K562 (cell line): ENCODE measurements at regions not wholly inside any gene's neighbourhood (a gene's known extent, or its start where the extent isn't known, plus 50 kb on each side); places are given as distances from the start of the nearest gene placed in this dataset.

Experiments
- ATAC-seq: fragments of 200-7000 bp; cut with Tn5 transposase; 3 replicates; pipeline ENCODE4 v1.9.1; 2020; ENCODE audit warnings: moderate library complexity
- BruUV-seq: library from RNA; stranded (reverse); fragments of 400-500 nt; replicated peaks from 2 replicates; lab custom pipeline; 2021; lab: Mats Ljungman, UMichigan
- CTCF ChIA-PET: fragments of 300-600 bp; formaldehyde crosslinking; extraction: SDS; loops from one replicate; lab custom pipeline; 2021; ENCODE audit warnings: low intra/inter-chr PET ratio; lab: Yijun Ruan, JAX
- POLR2A ChIA-PET: fragments of 300-600, 350-650 bp; sonication (Branson Sonifier 250); formaldehyde crosslinking; extraction: SDS; loops from one replicate; lab custom pipeline; 2021; ENCODE audit warnings: antibody characterized with exemption, inconsistent platforms; lab: Yijun Ruan, JAX
- DNase-seq, 4 experiments: peaks; one replicate each; pipeline versions ENCODE4 v3.0.0 to v3.0.0-alpha.2; 2011 to 2018; ENCODE audit warnings: low spot score in 3 of 4, mixed read lengths in 3 of 4; ENCODE audit errors: extremely low read depth in 1 of 4
- FAIRE-seq: peaks from 2 replicates; lab custom pipeline; 2011; peaks lifted over from hg19 to GRCh38; lab: Jason Lieb, UNC
- H2AFZ ChIP-seq: 2 replicates; pipeline ENCODE4 v1.6.0; 2011; ENCODE audit warnings: low read depth, low read length, control low read depth, inconsistent platforms
- H3K27ac ChIP-seq: fragments of 200-600 bp; 3 replicates; pipeline ENCODE4 v1.8.0; 2011; ENCODE audit warnings: low read depth, mild to moderate bottlenecking, control low read depth, inconsistent platforms, low read length, moderate library complexity, mixed read lengths; ENCODE audit errors: extremely low read depth
- H3K27me3 ChIP-seq, 2 experiments: fragments of 300-600 bp in 1 of 2; 2 replicates in 1 of 2; 3 replicates in 1 of 2; pipeline versions ENCODE4 v1.6.0 to v1.8.0; 2011; ENCODE audit warnings: inconsistent platforms in 2 of 2, low read length in 2 of 2, mild to moderate bottlenecking in 1 of 2, mixed read lengths in 1 of 2, moderate library complexity in 1 of 2; ENCODE audit not compliant: control insufficient read depth in 2 of 2, insufficient read depth in 2 of 2
- H3K36me3 ChIP-seq: fragments of 300-600 bp; 3 replicates; pipeline ENCODE4 v1.8.0; 2011; ENCODE audit warnings: mild to moderate bottlenecking, low read length, inconsistent platforms; ENCODE audit not compliant: control insufficient read depth, insufficient read depth
- H3K4me1 ChIP-seq, 2 experiments: fragments of 200-600 bp in 1 of 2; replicated peaks in 1 of 2; 2 replicates in 1 of 2; 3 replicates in 1 of 2; pipeline versions ENCODE4 v1.5.1 to v1.8.0; 2011; ENCODE audit warnings: inconsistent platforms in 2 of 2, low read length in 2 of 2, mild to moderate bottlenecking in 1 of 2, mixed read lengths in 1 of 2, moderate library complexity in 1 of 2; ENCODE audit not compliant: control insufficient read depth in 2 of 2, insufficient read depth in 2 of 2
- H3K4me2 ChIP-seq: 2 replicates; pipeline ENCODE4 v1.6.1; 2011; ENCODE audit warnings: low read length, control low read depth, inconsistent platforms, mixed read lengths; ENCODE audit not compliant: insufficient read depth
- H3K4me3 ChIP-seq: fragments of 200-600 bp; sonication (generic), shearing (Covaris generic); 2 replicates; pipeline ENCODE4 v1.5.1; 2016; ENCODE audit warnings: control low read depth, inconsistent platforms
- H3K79me2 ChIP-seq: fragments of 200-600 bp; 3 replicates; pipeline ENCODE4 v1.8.0; 2011; ENCODE audit warnings: low read length, inconsistent platforms; ENCODE audit not compliant: control insufficient read depth, insufficient read depth
- H3K9ac ChIP-seq, 2 experiments: 2 replicates each; pipeline versions ENCODE4 v1.6.0 to v1.6.1; 2011; ENCODE audit warnings: low read depth in 2 of 2, low read length in 2 of 2, control low read depth in 1 of 2, inconsistent platforms in 1 of 2, mild to moderate bottlenecking in 1 of 2, mixed read lengths in 1 of 2; ENCODE audit not compliant: insufficient read depth in 1 of 2
- H3K9me1 ChIP-seq: one replicate; pipeline ENCODE4 v1.6.0; 2011; ENCODE audit warnings: inconsistent platforms, mild to moderate bottlenecking, low read length, moderate library complexity; ENCODE audit not compliant: control insufficient read depth, insufficient read depth
- H3K9me3 ChIP-seq: replicated peaks from 2 replicates; pipeline ENCODE4 v1.5.1; 2011; ENCODE audit warnings: low read depth, low read length, inconsistent platforms; ENCODE audit not compliant: control insufficient read depth, insufficient read depth
- H4K20me1 ChIP-seq: replicated peaks from 2 replicates; pipeline ENCODE4 v1.6.1; 2011; ENCODE audit warnings: low read length, inconsistent platforms, mixed read lengths; ENCODE audit not compliant: control insufficient read depth, insufficient read depth
- EZH2 ChIP-seq: IDR thresholded peaks from 2 replicates; pipeline ENCODE4 v1.6.1; 2012; ENCODE audit warnings: low read depth, mild to moderate bottlenecking, inconsistent platforms, low read length, borderline replicate concordance
- GTF3C2 ChIP-seq: IDR thresholded peaks from 3 replicates; pipeline ENCODE4 v1.6.1; 2011; ENCODE audit warnings: borderline replicate concordance, mild to moderate bottlenecking, moderate library complexity; ENCODE audit not compliant: insufficient read length; ENCODE audit errors: extremely low read depth
- IRF9 ChIP-seq: fragments of 450-650 bp; IDR thresholded peaks from 2 replicates; pipeline ENCODE4 v1.6.1; 2016; ENCODE audit warnings: missing biosample characterization, missing genetic modification characterization
- JUNB ChIP-seq: fragments of 450-650 bp; formaldehyde crosslinking; conservative IDR thresholded peaks from 2 replicates; pipeline ENCODE4 v1.4.0; 2020; ENCODE audit warnings: mild to moderate bottlenecking
- MIER1 ChIP-seq: fragments of 450-650 bp; IDR thresholded peaks from 2 replicates; pipeline ENCODE4 v1.6.1; 2016; ENCODE audit warnings: antibody characterized with exemption, mild to moderate bottlenecking, low read depth
- NR4A1 ChIP-seq, 2 experiments: fragments of 250-450 bp in 1 of 2; fragments of 450-650 bp in 1 of 2; sonication (Bioruptor Pico) in 1 of 2; IDR thresholded peaks; 2 replicates each; pipeline versions ENCODE4 v1.4.0 to v1.6.1; 2016 to 2020; ENCODE audit warnings: mild to moderate bottlenecking in 2 of 2, missing compliant biosample characterization in 1 of 2, missing genetic modification characterization in 1 of 2, moderate library complexity in 1 of 2
- RUNX1 ChIP-seq: sonication (generic); IDR thresholded peaks from 2 replicates; pipeline ENCODE4 v1.6.1; 2016; ENCODE audit warnings: antibody characterized with exemption, low read depth
- SMARCA4 ChIP-seq: fragments of 450-650 bp; IDR thresholded peaks from 2 replicates; pipeline ENCODE4 v1.6.1; 2016
- ZEB2 ChIP-seq: fragments of 450-650 bp; IDR thresholded peaks from 2 replicates; pipeline ENCODE4 v1.6.1; 2016
- ZNF23 ChIP-seq: fragments of 250-450 bp; sonication (Bioruptor Pico); IDR thresholded peaks from 2 replicates; pipeline ENCODE4 v1.4.0; 2020; ENCODE audit warnings: mild to moderate bottlenecking
- ZNF639 ChIP-seq, 2 experiments: fragments of 200-800 bp in 1 of 2; sonication (Bioruptor generic) in 1 of 2; sonication (generic) in 1 of 2; formaldehyde crosslinking in 1 of 2; IDR thresholded peaks in 1 of 2; conservative IDR thresholded peaks in 1 of 2; 2 replicates each; pipeline versions ENCODE4 v1.5.0 to v1.6.1; 2016 to 2020; ENCODE audit warnings: missing compliant biosample characterization in 1 of 2, missing genetic modification characterization in 1 of 2, missing genetic modification reagents in 1 of 2
- ZNF780A ChIP-seq: fragments of 250-450 bp; sonication (Bioruptor Pico); IDR thresholded peaks from 2 replicates; pipeline ENCODE4 v1.5.0; 2021; ENCODE audit warnings: mild to moderate bottlenecking
- ZSCAN29 ChIP-seq: fragments of 450-650 bp; IDR thresholded peaks from 2 replicates; pipeline ENCODE4 v1.6.1; 2017
- WGBS: fragments of 100-300 bp; shearing (Covaris generic); methylation state at CpG from one replicate; pipeline ENCODE4 v1.1.6; 2016; ENCODE audit warnings: low coverage, mixed read lengths; ENCODE audit not compliant: insufficient coverage; ENCODE audit errors: missing lambda C conversion rate; 5-methylcytosine and 5-hydroxymethylcytosine counted together
- in situ Hi-C: fragments of 300-500 bp; cut with MboI; formaldehyde crosslinking; loops from 4 replicates; pipeline ENCODE4 v1.15.0; 2018; ENCODE audit warnings: inconsistent platforms, mixed read lengths
- intact Hi-C: fragments of 100-400 bp; cut with micrococcal nuclease; formaldehyde crosslinking; loops from 2 replicates; pipeline ENCODE4 v1.14.2; 2022

GRCh38 chr11:42311944-42312343 lies 852.5 kb upstream of the LRRC4C start:
- no TSS peak for BruUV-seq
- FAIRE-seq (no peak), DNase-seq (no peak), ATAC-seq (no peak)
- no peak for TF ChIP-seq IRF9 (tag)
- TF ChIP-seq RUNX1, result no peak
- TF ChIP-seq NR4A1 (CRISPR knock-in tag; IDR thresholded peaks at IDR 0.05), result no peak
- no peak for TF ChIP-seq NR4A1 (tag; IDR thresholded peaks at IDR 0.05)
- no peak for TF ChIP-seq SMARCA4
- TF ChIP-seq ZNF639 (CRISPR knock-in tag; conservative IDR thresholded peaks at IDR 0.05 in 1 of 2, IDR thresholded peaks at IDR 0.05 in 1 of 2), result no peak
- TF ChIP-seq ZNF23, result no peak
- no peak for TF ChIP-seq ZNF780A (CRISPR knock-in tag)
- TF ChIP-seq GTF3C2, result no peak
- TF ChIP-seq MIER1, result no peak
- TF ChIP-seq EZH2, result no peak
- no peak for TF ChIP-seq ZEB2
- no peak for TF ChIP-seq ZSCAN29
- TF ChIP-seq JUNB (CRISPR knock-in tag), result no peak
- Histone ChIP-seq H3K9me3 (no peaks in the 10 kb centered on the region; the same call in 1 of the 2 replicates), H3K79me2 (no peaks in the 10 kb centered on the region), H3K27me3 (no peaks in the 10 kb centered on the region), H3K4me2 (no peak overlapping the region), H3K9ac (no peak overlapping the region), H3K9me1 (no peaks in the 10 kb centered on the region), H2AFZ (no peak overlapping the region), H3K4me1 (no peaks in the 10 kb centered on the region), H3K4me3 (no peak overlapping the region), H3K36me3 (no peaks in the 10 kb centered on the region), H3K27ac (no peak overlapping the region), H4K20me1 (no peaks in the 10 kb centered on the region)
- ChIA-PET POLR2A (no interaction called here), CTCF (no interaction called here)
- 0% methylated on average over 2 of the region's 2 CpGs for WGBS
- in situ Hi-C loops, result no loop called here
- intact Hi-C loops, result no loop called here
